ENCODE measurements at regions not wholly inside any gene's neighbourhood (a gene's known extent, or its start where the extent isn't known, plus 50 kb on each side); places are given as distances from the start of the nearest gene placed in this dataset.

GRCh38 chr9:90433398-90433941 lies 209.2 kb downstream of the DIRAS2 start:
- Mint-ChIP-seq H3K4me3 (no peak overlapping the region), H3K36me3 (ENCODE audit: insufficient read depth) (no peaks in the 10 kb centered on the region), H3K27me3 (ENCODE audit: low read depth) (peaks cover 15% of the 10 kb centered on the region), H3K9me3 (peaks cover 2% of the 10 kb centered on the region), H3K4me1 (ENCODE audit: low read depth) (no peaks in the 10 kb centered on the region)
- DNase-seq (no peak), ATAC-seq (no peak)

GRCh38 chr9:90441814-90442213 lies 200.8 kb downstream of the DIRAS2 start:
- Mint-ChIP-seq H3K27me3 (ENCODE audit: low read depth) (peaks cover 18% of the 10 kb centered on the region), H3K4me1 (ENCODE audit: low read depth) (no peaks in the 10 kb centered on the region), H3K36me3 (ENCODE audit: insufficient read depth) (no peaks in the 10 kb centered on the region), H3K9me3 (peaks cover 19% of the 10 kb centered on the region), H3K4me3 (no peak overlapping the region)
- DNase-seq (no peak), ATAC-seq (no peak)

- Mint-ChIP-seq H3K4me1 (ENCODE audit: low read depth) (no peaks in the 10 kb centered on the region), H3K4me3 (no peak overlapping the region), H3K36me3 (ENCODE audit: insufficient read depth) (no peaks in the 10 kb centered on the region), H3K9me3 (peaks cover 19% of the 10 kb centered on the region), H3K27me3 (ENCODE audit: low read depth) (peaks cover 21% of the 10 kb centered on the region)
- DNase-seq (no peak), ATAC-seq (no peak)
These were observed 199.9 kb downstream of the DIRAS2 start for GRCh38 chr9:90442723-90443122.

GRCh38 chr9:90444609-90445204 lies 197.9 kb downstream of the DIRAS2 start:
- H3K27me3 Mint-ChIP-seq (ENCODE audit: low read depth), result peaks cover 21% of the 10 kb centered on the region
- no peak for DNase-seq
- H3K4me1 Mint-ChIP-seq (ENCODE audit: low read depth), result no peaks in the 10 kb centered on the region
- peaks cover 4% of the 10 kb centered on the region for H3K9me3 Mint-ChIP-seq
- ATAC-seq, result no peak
- H3K4me3 Mint-ChIP-seq, result no peak overlapping the region
- H3K36me3 Mint-ChIP-seq (ENCODE audit: insufficient read depth), result no peaks in the 10 kb centered on the region

- Mint-ChIP-seq H3K27me3 (ENCODE audit: low read depth) (peaks cover 21% of the 10 kb centered on the region), H3K9me3 (no peaks in the 10 kb centered on the region), H3K36me3 (ENCODE audit: insufficient read depth) (no peaks in the 10 kb centered on the region), H3K4me3 (no peak overlapping the region), H3K4me1 (ENCODE audit: low read depth) (no peaks in the 10 kb centered on the region)
- no peak for ATAC-seq
- DNase-seq, result no peak
These were observed 197.2 kb downstream of the DIRAS2 start for GRCh38 chr9:90445391-90445790.

GRCh38 chr9:90446200-90446948 lies 196.2 kb downstream of the DIRAS2 start:
- no peak for ATAC-seq
- Mint-ChIP-seq H3K36me3 (ENCODE audit: insufficient read depth) (no peaks in the 10 kb centered on the region), H3K27me3 (ENCODE audit: low read depth) (peaks cover 22% of the 10 kb centered on the region), H3K4me1 (ENCODE audit: low read depth) (no peaks in the 10 kb centered on the region), H3K4me3 (no peak overlapping the region), H3K9me3 (no peaks in the 10 kb centered on the region)
- no peak for DNase-seq

GRCh38 chr9:90447773-90448172 lies 194.9 kb downstream of the DIRAS2 start:
- Mint-ChIP-seq H3K4me1 (ENCODE audit: low read depth) (no peaks in the 10 kb centered on the region), H3K27me3 (ENCODE audit: low read depth) (peaks cover 18% of the 10 kb centered on the region), H3K36me3 (ENCODE audit: insufficient read depth) (no peaks in the 10 kb centered on the region), H3K4me3 (no peak overlapping the region), H3K9me3 (no peaks in the 10 kb centered on the region)
- ATAC-seq (no peak), DNase-seq (no peak)

- no peaks in the 10 kb centered on the region for H3K36me3 Mint-ChIP-seq (ENCODE audit: insufficient read depth)
- H3K27me3 Mint-ChIP-seq (ENCODE audit: low read depth), result peaks cover 10% of the 10 kb centered on the region
- H3K9me3 Mint-ChIP-seq, result no peaks in the 10 kb centered on the region
- ATAC-seq, result no peak
- no peak for DNase-seq
- no peaks in the 10 kb centered on the region for H3K4me1 Mint-ChIP-seq (ENCODE audit: low read depth)
- H3K4me3 Mint-ChIP-seq, result no peak overlapping the region
These were observed 193.3 kb downstream of the DIRAS2 start for GRCh38 chr9:90449213-90449925.

- ATAC-seq, result no peak
- no peaks in the 10 kb centered on the region for H3K36me3 Mint-ChIP-seq (ENCODE audit: insufficient read depth)
These were observed 190.8 kb downstream of the DIRAS2 start for GRCh38 chr9:90451804-90452203.

GRCh38 chr9:90455316-90455715 lies 187.3 kb downstream of the DIRAS2 start:
- Mint-ChIP-seq H3K36me3 (ENCODE audit: insufficient read depth) (no peaks in the 10 kb centered on the region), H3K9me3 (no peaks in the 10 kb centered on the region), H3K4me1 (ENCODE audit: low read depth) (no peaks in the 10 kb centered on the region), H3K4me3 (no peak overlapping the region), H3K27me3 (ENCODE audit: low read depth) (peaks cover 4% of the 10 kb centered on the region)
- ATAC-seq (no peak), DNase-seq (no peak)

More at GRCh38 chr9:90451804-90452203, 190.8 kb downstream of the DIRAS2 start:
- no peak overlapping the region for H3K4me3 Mint-ChIP-seq
- H3K4me1 Mint-ChIP-seq (ENCODE audit: low read depth), result no peaks in the 10 kb centered on the region
- no peaks in the 10 kb centered on the region for H3K9me3 Mint-ChIP-seq
- no peak for DNase-seq
- peaks cover 6% of the 10 kb centered on the region for H3K27me3 Mint-ChIP-seq (ENCODE audit: low read depth)

GRCh38 chr9:90457386-90458190 lies 185.0 kb downstream of the DIRAS2 start:
- H3K36me3 Mint-ChIP-seq (ENCODE audit: insufficient read depth), result no peaks in the 10 kb centered on the region
- H3K27me3 Mint-ChIP-seq (ENCODE audit: low read depth), result peaks cover 5% of the 10 kb centered on the region
- H3K4me3 Mint-ChIP-seq, result no peak overlapping the region
- no peak for ATAC-seq
- H3K9me3 Mint-ChIP-seq, result no peaks in the 10 kb centered on the region
- no peaks in the 10 kb centered on the region for H3K4me1 Mint-ChIP-seq (ENCODE audit: low read depth)
- DNase-seq, result no peak

- Mint-ChIP-seq H3K36me3 (ENCODE audit: insufficient read depth) (no peaks in the 10 kb centered on the region), H3K4me3 (no peak overlapping the region), H3K9me3 (no peaks in the 10 kb centered on the region), H3K4me1 (ENCODE audit: low read depth) (no peaks in the 10 kb centered on the region), H3K27me3 (ENCODE audit: low read depth) (peaks cover 5% of the 10 kb centered on the region)
- DNase-seq, result no peak
- ATAC-seq, result no peak
These were observed 184.1 kb downstream of the DIRAS2 start for GRCh38 chr9:90458485-90458884.

GRCh38 chr9:90459321-90459720 lies 183.3 kb downstream of the DIRAS2 start:
- ATAC-seq (no peak), DNase-seq (no peak)
- Mint-ChIP-seq H3K36me3 (ENCODE audit: insufficient read depth) (no peaks in the 10 kb centered on the region), H3K27me3 (ENCODE audit: low read depth) (peaks cover 5% of the 10 kb centered on the region), H3K9me3 (no peaks in the 10 kb centered on the region), H3K4me1 (ENCODE audit: low read depth) (no peaks in the 10 kb centered on the region), H3K4me3 (no peak overlapping the region)

- Mint-ChIP-seq H3K27me3 (ENCODE audit: low read depth) (peaks cover 5% of the 10 kb centered on the region), H3K4me1 (ENCODE audit: low read depth) (no peaks in the 10 kb centered on the region), H3K36me3 (ENCODE audit: insufficient read depth) (no peaks in the 10 kb centered on the region), H3K9me3 (no peaks in the 10 kb centered on the region), H3K4me3 (no peak overlapping the region)
- DNase-seq (no peak), ATAC-seq (no peak)
These were observed 182.4 kb downstream of the DIRAS2 start for GRCh38 chr9:90460220-90460619.

All from activated T-cell treated with anti-CD3 and anti-CD28 coated beads, Interleukin-2, amount 50 U/mL, for 4 hours (primary cell).